HG03064 (cell line): ENCODE measurements at regions not wholly inside any gene's neighbourhood (a gene's known extent, or its start where the extent isn't known, plus 50 kb on each side); places are given as distances from the start of the nearest gene placed in this dataset.

Source experiments
- ATAC-seq: cut with Tn5 transposase; IDR thresholded peaks from one replicate; pipeline ENCODE4 v1.9.1; 2021; ENCODE audit warnings: low read depth; ENCODE audit not compliant: unreplicated experiment

- no peak for ATAC-seq
Observed at GRCh38 chrX:9311421-9312160, 153.3 kb upstream of the TBL1X start.

- ATAC-seq = peak; percentile 69
Observed at GRCh38 chrX:9312922-9313867, 151.7 kb upstream of the TBL1X start.

- ATAC-seq = no peak
Observed at GRCh38 chrX:9315086-9315485, 149.8 kb upstream of the TBL1X start.

DNA sequence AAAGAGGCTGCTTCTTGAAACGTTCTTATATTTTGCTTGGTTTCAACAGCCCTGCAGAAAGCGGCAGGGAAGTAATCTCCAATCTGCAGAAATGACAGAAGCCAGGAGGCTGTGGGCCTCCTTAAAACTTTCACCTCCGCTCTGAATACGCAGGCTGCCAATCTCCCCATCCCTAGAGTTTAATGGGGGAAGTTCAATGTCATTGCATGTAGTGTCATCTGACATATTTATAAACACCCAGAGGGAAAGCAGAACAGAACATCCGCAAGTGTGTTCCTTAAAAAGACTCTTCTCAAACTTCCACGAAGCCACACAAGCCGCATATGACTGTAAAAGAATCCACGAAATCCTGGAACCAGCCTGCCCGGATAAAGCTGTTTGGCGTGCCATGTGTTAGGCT is 148.8 kb upstream of the TBL1X start:
- no peak for ATAC-seq

- no peak for ATAC-seq
Observed at GRCh38 chrX:9317176-9317575, 147.7 kb upstream of the TBL1X start.

DNA sequence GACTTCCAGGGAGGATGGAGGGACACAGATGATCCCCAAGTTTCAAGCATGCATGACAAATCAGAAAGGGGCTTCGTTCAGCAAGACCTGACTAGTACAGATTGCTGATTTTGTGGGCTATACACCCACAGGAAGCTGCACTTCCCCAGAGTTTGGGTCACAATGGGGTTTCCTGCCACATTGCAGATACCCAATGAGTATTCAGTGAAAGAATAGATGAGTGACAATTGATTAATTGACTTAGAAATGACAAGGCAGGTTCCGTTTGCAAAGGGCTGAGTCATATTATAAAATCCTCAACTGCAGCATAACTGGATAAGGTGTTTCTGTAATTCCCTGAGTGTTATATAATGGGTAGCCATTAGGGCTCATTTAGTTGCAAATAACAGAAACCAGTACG is 146.6 kb upstream of the TBL1X start:
- ATAC-seq = no peak

DNA sequence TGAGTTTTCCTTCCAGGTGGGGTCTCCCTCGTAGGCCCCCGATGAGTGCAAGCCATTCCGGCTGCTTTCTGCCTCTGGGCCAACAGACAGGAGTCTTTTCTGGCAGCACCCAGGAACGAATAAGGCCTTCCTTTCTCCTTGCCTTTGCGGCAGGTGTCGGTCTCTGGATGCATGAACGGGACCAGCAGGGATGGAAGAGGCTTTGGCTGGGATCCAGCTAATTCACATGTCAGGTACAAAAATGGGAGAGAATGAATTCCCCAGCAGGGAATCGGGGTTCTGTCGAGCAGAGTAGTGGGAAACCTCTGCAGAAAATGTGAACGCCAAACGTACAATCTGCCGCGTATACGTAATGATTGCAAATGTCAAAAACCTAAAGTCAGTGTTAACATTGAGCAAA is 146.1 kb upstream of the TBL1X start:
- no peak for ATAC-seq

DNA sequence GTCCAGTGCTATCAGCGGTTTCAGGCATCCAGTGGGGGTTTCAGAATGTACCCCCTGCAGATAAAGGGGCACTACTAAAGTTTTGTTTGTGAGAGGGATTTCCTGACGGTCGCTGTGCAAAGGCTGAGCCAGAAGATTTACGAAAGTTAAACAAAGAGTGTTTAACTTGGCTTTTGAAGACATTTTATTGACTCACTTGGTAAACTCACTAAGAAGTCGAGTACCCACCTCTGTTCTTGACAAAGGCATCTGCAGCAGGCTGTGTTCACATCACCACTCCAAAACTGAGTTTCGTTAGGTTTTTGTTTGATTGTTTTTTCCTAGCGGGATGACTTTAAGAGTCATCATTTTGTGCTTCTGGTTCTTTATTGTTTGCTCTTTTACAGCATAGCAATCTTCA is 143.9 kb upstream of the TBL1X start:
- ATAC-seq = no peak

DNA sequence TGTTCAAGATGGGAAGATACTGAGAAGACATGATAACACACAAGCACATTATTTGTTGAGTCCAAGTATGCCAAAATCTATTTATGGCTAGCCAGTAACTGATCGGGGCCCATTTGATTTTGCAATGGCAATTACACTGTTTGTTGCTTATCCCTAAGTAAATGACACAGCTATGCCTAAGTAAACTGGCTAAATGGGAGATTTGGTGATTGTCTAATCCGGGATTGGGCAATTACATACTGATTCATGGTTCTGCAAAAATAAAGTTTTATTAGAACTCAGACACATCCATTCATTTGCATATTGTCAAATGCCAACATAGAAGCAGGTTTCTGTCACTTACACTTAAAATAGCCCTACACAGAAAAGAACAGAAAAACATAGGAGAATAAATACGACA is 140.2 kb upstream of the TBL1X start:
- ATAC-seq = no peak

- no peak for ATAC-seq
Observed at GRCh38 chrX:9326369-9326768, 138.5 kb upstream of the TBL1X start.

- ATAC-seq = no peak
Observed at GRCh38 chrX:9327086-9327746, 137.6 kb upstream of the TBL1X start.

DNA sequence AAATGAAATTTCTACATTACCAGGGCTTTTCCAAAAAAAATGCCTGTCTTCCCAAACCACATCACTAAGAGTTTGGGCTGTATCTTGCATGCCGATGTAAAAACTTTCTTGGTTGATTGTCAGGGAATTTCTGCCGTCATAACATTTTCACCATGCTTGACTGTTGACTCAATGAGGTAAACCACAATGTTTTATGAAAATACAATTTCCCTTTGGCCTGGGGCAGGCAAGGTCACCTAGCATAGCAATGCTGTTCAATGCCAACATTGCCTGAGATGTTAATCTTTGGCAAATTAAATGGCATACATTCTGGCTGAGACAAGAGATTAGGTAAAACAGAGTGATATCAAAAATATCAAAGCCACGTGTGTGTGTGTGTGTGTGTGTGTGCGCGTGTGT is 137.1 kb upstream of the TBL1X start:
- ATAC-seq = no peak

GRCh38 chrX:9329056-9329455 is 135.8 kb upstream of the TBL1X start:
- ATAC-seq = no peak

DNA sequence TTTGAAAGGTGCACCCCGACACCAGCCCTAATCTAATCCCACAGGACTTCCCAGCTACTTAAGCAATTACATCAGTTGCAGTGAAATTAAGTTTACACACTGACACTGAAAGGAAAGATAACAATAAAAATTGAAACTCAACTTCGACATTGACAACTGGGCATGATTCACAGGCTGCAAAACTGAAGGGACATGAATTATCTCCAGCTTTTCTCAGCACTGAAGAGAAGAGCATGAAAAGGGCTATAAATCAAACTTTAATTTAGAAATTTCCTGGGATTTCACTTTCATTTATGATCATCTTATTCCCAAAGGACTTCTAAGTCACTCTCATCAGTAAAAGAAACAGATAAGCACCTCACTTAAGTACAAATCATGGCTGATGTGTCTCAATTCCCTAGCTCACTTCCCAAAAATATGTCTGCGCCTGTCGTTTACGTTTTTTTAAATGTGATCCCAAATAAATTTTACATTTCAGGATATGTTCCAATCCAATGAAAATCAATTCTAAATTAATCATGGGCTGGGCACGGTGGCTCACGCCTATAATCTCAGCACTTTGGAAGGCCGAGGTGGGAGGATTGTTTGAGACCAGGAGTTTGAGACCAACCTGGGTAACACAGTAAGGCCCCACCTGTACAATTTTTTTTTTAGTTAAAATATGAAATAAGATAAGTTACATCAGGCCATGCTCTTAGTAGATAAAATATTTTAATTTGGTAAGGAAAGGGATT is 134.4 kb upstream of the TBL1X start:
- ATAC-seq = no peak

DNA sequence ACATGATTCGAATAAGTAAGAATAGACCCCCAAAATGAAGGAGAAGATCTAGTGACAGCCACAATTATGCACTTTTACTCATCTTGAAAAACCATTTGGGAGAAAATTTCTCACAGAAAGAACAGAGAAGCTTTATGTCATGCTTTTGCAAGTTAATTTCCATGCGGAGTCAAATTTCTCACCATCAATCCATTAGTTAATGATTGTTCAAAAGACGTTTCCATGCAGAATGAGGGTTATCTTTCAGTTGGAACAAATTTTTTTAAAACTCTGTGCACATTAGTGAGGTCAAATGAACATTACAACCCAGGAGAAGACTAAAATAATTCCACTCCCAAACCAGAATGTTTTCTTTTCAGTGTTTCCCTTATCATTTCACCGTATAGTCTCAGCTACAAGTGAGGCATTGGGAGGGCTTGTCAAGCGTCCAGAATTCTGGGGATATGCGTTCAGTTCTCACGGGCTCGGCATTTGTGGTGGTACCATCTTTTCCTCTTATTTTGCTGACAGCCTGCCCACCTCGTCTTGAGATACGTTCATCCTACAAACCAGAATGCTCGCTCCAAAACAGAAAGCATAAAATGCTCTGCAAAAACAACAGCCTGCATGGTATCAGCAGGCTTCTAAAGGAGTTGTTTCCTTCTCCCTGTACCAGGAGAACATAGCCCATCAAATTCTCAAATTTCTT is 130.8 kb upstream of the TBL1X start:
- no peak for ATAC-seq

GRCh38 chrX:9335251-9335650 is 129.6 kb upstream of the TBL1X start:
- ATAC-seq = no peak

GRCh38 chrX:9336456-9336855 is 128.4 kb upstream of the TBL1X start:
- no peak for ATAC-seq

GRCh38 chrX:9337046-9337445 is 127.8 kb upstream of the TBL1X start:
- no peak for ATAC-seq

- no peak for ATAC-seq
Observed at GRCh38 chrX:9338986-9339385, 125.9 kb upstream of the TBL1X start.
